ENCODE measurements at regions not wholly inside any gene's neighbourhood (a gene's known extent, or its start where the extent isn't known, plus 50 kb on each side); places are given as distances from the start of the nearest gene placed in this dataset.

DNA sequence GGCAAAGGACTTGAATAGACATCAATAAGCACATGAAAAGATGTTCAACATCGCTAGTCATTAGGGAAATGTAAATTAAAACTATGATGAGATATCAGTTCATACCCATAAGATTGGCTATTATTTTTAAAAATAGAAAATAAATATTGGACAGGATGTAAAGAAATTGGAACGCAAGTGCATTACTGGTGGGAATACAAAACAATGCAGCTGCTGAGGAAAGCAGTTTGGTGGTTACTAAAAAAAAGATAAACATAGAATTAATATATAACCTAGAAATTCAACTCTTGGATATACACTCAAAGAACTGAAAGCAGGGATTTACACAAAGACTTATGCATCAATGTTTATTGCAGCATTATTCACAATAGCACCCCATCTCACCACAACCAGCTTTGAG, 174.5 kb upstream of the NDUFV2 start:
- TF ChIP-seq, protein P1, sequence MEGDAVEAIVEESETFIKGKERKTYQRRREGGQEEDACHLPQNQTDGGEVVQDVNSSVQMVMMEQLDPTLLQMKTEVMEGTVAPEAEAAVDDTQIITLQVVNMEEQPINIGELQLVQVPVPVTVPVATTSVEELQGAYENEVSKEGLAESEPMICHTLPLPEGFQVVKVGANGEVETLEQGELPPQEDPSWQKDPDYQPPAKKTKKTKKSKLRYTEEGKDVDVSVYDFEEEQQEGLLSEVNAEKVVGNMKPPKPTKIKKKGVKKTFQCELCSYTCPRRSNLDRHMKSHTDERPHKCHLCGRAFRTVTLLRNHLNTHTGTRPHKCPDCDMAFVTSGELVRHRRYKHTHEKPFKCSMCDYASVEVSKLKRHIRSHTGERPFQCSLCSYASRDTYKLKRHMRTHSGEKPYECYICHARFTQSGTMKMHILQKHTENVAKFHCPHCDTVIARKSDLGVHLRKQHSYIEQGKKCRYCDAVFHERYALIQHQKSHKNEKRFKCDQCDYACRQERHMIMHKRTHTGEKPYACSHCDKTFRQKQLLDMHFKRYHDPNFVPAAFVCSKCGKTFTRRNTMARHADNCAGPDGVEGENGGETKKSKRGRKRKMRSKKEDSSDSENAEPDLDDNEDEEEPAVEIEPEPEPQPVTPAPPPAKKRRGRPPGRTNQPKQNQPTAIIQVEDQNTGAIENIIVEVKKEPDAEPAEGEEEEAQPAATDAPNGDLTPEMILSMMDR (IDR thresholded peaks at IDR 0.05): no peak
- no peak for TF ChIP-seq POLR2AphosphoS5 (IDR thresholded peaks at IDR 0.05)
- TF ChIP-seq EP300 (IDR thresholded peaks at IDR 0.05; ENCODE audit: low read depth): no peak
- no peak for TF ChIP-seq POLR2A (IDR thresholded peaks at IDR 0.05)

Data from transverse colon (tissue), 4 donors.